ENCODE measurements at regions not wholly inside any gene's neighbourhood (a gene's known extent, or its start where the extent isn't known, plus 50 kb on each side); places are given as distances from the start of the nearest gene placed in this dataset.

DNA sequence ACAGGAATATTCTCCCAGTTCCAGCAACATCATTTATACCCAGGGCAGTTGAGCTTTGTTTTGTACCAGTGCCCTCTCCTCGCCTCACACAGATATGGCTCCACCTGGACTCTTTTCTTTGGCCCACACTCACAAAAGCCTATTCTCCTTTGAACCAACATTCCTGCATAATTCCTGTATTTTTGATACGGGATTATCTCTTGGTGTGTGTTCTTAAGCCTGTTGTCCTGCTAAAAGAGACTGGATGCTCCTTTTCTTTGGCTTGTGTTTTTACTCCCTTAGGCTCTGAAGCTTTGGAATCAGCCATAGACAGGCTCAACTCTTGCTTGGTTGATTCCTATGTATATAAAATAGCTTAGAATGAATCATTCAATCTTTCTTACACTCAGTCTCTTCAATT, 305.4 kb upstream of the SATB1 start:
- no peak overlapping the region for H3K4ac ChIP-seq (ENCODE audit: low read depth, low read length)
- H2AK5ac ChIP-seq (ENCODE audit: low read depth, low read length) = no peak overlapping the region
- no peak overlapping the region for H3K14ac ChIP-seq (replicated peaks; ENCODE audit: low read depth, low read length)
- intact Hi-C loops (cut with micrococcal nuclease) (no loop called here), in situ Hi-C loops (cut with MboI; ENCODE audit: low sequenced_read_pairs) (no loop called here), dilution Hi-C loops (cut with HindIII; ENCODE audit: low sequenced_read_pairs, unreplicated experiment) (no loop called here)
- H3K79me1 ChIP-seq (ENCODE audit: low read depth in 1 of 2, low read length in 2 of 2) = no peaks in the 10 kb centered on the region
- DNase-seq (no peak), ATAC-seq (ENCODE audit: low read depth) (no peak)
- no peak overlapping the region for H4K8ac ChIP-seq (ENCODE audit: low read depth in 2 of 2, low read length in 2 of 2)
- POLR2A ChIA-PET (ENCODE audit: unreplicated experiment) = no interaction called here
- no peaks in the 10 kb centered on the region for H3K4me1 ChIP-seq (ENCODE audit: control insufficient read depth, insufficient read depth, low read length)
- no peak overlapping the region for H3K56ac ChIP-seq (ENCODE audit: extremely low read depth, insufficient read depth, low read length)
- H4K91ac ChIP-seq (ENCODE audit: insufficient read depth, low read depth, low read length) = no peak overlapping the region
- H2BK120ac ChIP-seq (ENCODE audit: low read depth, low read length) = no peak overlapping the region
- CTCF ChIA-PET = interaction anchor here (0.6 kb wide), 1 partner anchor 221 kb away, joined by 3 read pairs; no protein-coding TSS in a partner anchor
- H4K20me1 ChIP-seq (ENCODE audit: insufficient read depth, low read length) = no peaks in the 10 kb centered on the region
- BruUV-seq (replicated peaks) = no TSS peak
- no peak overlapping the region for H2BK5ac ChIP-seq (ENCODE audit: low read depth, low read length, poor library complexity, severe bottlenecking)
- no peak overlapping the region for H2BK15ac ChIP-seq (ENCODE audit: low read depth, low read length)
- H3K9ac ChIP-seq (ENCODE audit: low read depth, low read length) = no peak overlapping the region
- H3K18ac ChIP-seq (ENCODE audit: low read depth, low read length) = no peak overlapping the region
- no peak overlapping the region for H3K23ac ChIP-seq (ENCODE audit: low read depth, low read length)
- no peak overlapping the region for H3K4me2 ChIP-seq (ENCODE audit: low read depth, low read length)
- H2BK20ac ChIP-seq (ENCODE audit: low read depth, low read length) = no peak overlapping the region
- TF ChIP-seq CEBPB (IDR thresholded peaks at IDR 0.05; ENCODE audit: low read depth, low read length) = no peak
- TF ChIP-seq CHD1 (IDR thresholded peaks at IDR 0.05; ENCODE audit: low read depth, low read length) = no peak
- no peak for TF ChIP-seq NFE2L2 (IDR thresholded peaks at IDR 0.05; ENCODE audit: low read depth, low read length)
- TF ChIP-seq POLR2A (IDR thresholded peaks at IDR 0.05; ENCODE audit: low read depth, low read length) = no peak
- no peak for TF ChIP-seq SMC3 (IDR thresholded peaks at IDR 0.05; ENCODE audit: low read depth, low read length)
- TF ChIP-seq, protein P1, sequence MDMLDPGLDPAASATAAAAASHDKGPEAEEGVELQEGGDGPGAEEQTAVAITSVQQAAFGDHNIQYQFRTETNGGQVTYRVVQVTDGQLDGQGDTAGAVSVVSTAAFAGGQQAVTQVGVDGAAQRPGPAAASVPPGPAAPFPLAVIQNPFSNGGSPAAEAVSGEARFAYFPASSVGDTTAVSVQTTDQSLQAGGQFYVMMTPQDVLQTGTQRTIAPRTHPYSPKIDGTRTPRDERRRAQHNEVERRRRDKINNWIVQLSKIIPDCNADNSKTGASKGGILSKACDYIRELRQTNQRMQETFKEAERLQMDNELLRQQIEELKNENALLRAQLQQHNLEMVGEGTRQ (IDR thresholded peaks at IDR 0.05; ENCODE audit: low read depth, low read length) = no peak
- TF ChIP-seq MAFK (IDR thresholded peaks at IDR 0.05; ENCODE audit: low read depth, low read length) = no peak
- no peak for TF ChIP-seq RAD21 (IDR thresholded peaks at IDR 0.05; ENCODE audit: low read length)
- TF ChIP-seq RCOR1 (IDR thresholded peaks at IDR 0.05; ENCODE audit: insufficient replicate concordance, low read length) = no peak
- no peak for TF ChIP-seq CTCF (conservative IDR thresholded peaks at IDR 0.05; ENCODE audit: low read depth, low read length)
- TF ChIP-seq MXI1 (IDR thresholded peaks at IDR 0.05; ENCODE audit: borderline replicate concordance, low read depth, low read length) = no peak
- no peak for TF ChIP-seq RFX5 (IDR thresholded peaks at IDR 0.05; ENCODE audit: low read depth, low read length)
- TF ChIP-seq MAZ (IDR thresholded peaks at IDR 0.05; ENCODE audit: borderline replicate concordance, low read depth, low read length) = no peak
- no peak for TF ChIP-seq FOS (IDR thresholded peaks at IDR 0.05; ENCODE audit: low read depth, low read length)
- TF ChIP-seq BHLHE40 (IDR thresholded peaks at IDR 0.05; ENCODE audit: low read depth, low read length) = no peak
- TF ChIP-seq ELK1 (IDR thresholded peaks at IDR 0.05; ENCODE audit: borderline replicate concordance, low read depth, low read length) = no peak
- H3K9me1 ChIP-seq (ENCODE audit: insufficient read depth, low read length) = no peaks in the 10 kb centered on the region
- H2AK9ac ChIP-seq (replicated peaks; ENCODE audit: low read depth, low read length, poor library complexity) = no peak overlapping the region
- H3K36me3 ChIP-seq (ENCODE audit: control insufficient read depth, insufficient read depth, low read length) = no peaks in the 10 kb centered on the region
- peaks cover 8% of the 10 kb centered on the region for H3K9me3 ChIP-seq (ENCODE audit: control insufficient read depth, insufficient read depth, low read length)
- no CpG with 5 or more reads among the region's 2 CpGs for WGBS, 2 experiments (ENCODE audit: extremely low coverage in 2 of 2, insufficient read length in 1 of 2)
- no peak overlapping the region for H3K27ac ChIP-seq (ENCODE audit: insufficient read depth, low read length)
- no peaks in the 10 kb centered on the region for H3K27me3 ChIP-seq (ENCODE audit: control insufficient read depth, insufficient read depth, low read length)
- no peak overlapping the region for H4K5ac ChIP-seq (ENCODE audit: low read depth, low read length)
- no peak overlapping the region for H3K4me3 ChIP-seq (ENCODE audit: insufficient read depth, low read depth, low read length)
- H2AFZ ChIP-seq (replicated peaks; ENCODE audit: low read length, poor library complexity) = no peak overlapping the region
